Esophagus squamous epithelium (tissue), 5 donors: ENCODE measurements at regions not wholly inside any gene's neighbourhood (a gene's known extent, or its start where the extent isn't known, plus 50 kb on each side); places are given as distances from the start of the nearest gene placed in this dataset.

Experiments
- DNase-seq: peaks from one replicate; lab custom pipeline; 2025; lab: John Stamatoyannopoulos, UW
- H3K27ac ChIP-seq, 4 donors: fragments of 200-600 bp; sonication (generic); one replicate each; pipeline ENCODE4 v1.5.1; 2016 to 2019; ENCODE audit warnings: mild to moderate bottlenecking in 1 of 4
- H3K27me3 ChIP-seq, 4 donors: fragments of 200-600 bp; sonication (generic); 1 replicate in 3 of 4; 2 replicates in 1 of 4; pipeline versions ENCODE4 v1.5.1 to v1.6.0; 2017 to 2021; ENCODE audit warnings: antibody characterized with exemption in 1 of 4
- H3K36me3 ChIP-seq, 3 donors: fragments of 200-600 bp; sonication (generic); one replicate each; pipeline ENCODE4 v1.5.1; 2016 to 2019
- H3K4me1 ChIP-seq, 3 donors: fragments of 200-600 bp; sonication (generic); one replicate each; pipeline ENCODE4 v1.5.1; 2017 to 2019
- H3K4me3 ChIP-seq, 4 donors: fragments of 200-600 bp; sonication (generic); 1 replicate in 3 of 4; 2 replicates in 1 of 4; pipeline ENCODE4 v1.5.1; 2016 to 2019; ENCODE audit warnings: mild to moderate bottlenecking in 2 of 4, moderate library complexity in 1 of 4
- H3K9me3 ChIP-seq, 3 donors: fragments of 200-600 bp; sonication (generic); one replicate each; pipeline ENCODE4 v1.5.1; 2016 to 2019
- CTCF ChIP-seq, 6 experiments: fragments of 450-650 bp in 4 of 6; fragments of 200-600 bp in 2 of 6; sonication (generic) in 2 of 6; IDR thresholded peaks; one replicate each; pipeline ENCODE4 v1.5.1; 2016 to 2019; ENCODE audit warnings: antibody characterized with exemption in 6 of 6, mild to moderate bottlenecking in 4 of 6, moderate library complexity in 4 of 6
- POLR2A ChIP-seq, 4 donors: fragments of 450-650 bp; IDR thresholded peaks; one replicate each; pipeline ENCODE4 v1.6.1; 2017; ENCODE audit warnings: antibody characterized with exemption in 4 of 4, mild to moderate bottlenecking in 4 of 4, moderate library complexity in 3 of 4
- WGBS, 2 donors: methylation state at CpG; one replicate each; pipeline ENCODE4 v1.1.5; 2018; 5-methylcytosine and 5-hydroxymethylcytosine counted together
- intact Hi-C: fragments of 100-400 bp; cut with DNase I; formaldehyde crosslinking; loops from one replicate; pipeline ENCODE4 v1.15.0; 2022
- donor health status: DM: yes; HTN: yes; CAD: no.

- WGBS, 2 donors, result 83 to 90% methylated on average over 1 to 5 of the region's 5 CpGs
- Histone ChIP-seq H3K4me3 (no peak overlapping the region), H3K4me1 (no peaks in the 10 kb centered on the region), H3K9me3 (no peaks in the 10 kb centered on the region), H3K27me3 (peaks cover 0 to 15% (median 0%) of the 10 kb centered on the region in 4 donors), H3K27ac (no peak overlapping the region), H3K36me3 (no peaks in the 10 kb centered on the region)
- no peak for DNase-seq
- TF ChIP-seq CTCF (IDR thresholded peaks at IDR 0.05) (no peak), POLR2A (IDR thresholded peaks at IDR 0.05) (no peak)
- intact Hi-C loops, result no loop called here
Observed at GRCh38 chr2:234592541-234592940, 95.7 kb upstream of the ARL4C start.

- peaks cover 0 to 15% (median 0%) of the 10 kb centered on the region in 4 donors for H3K27me3 ChIP-seq
- no peaks in the 10 kb centered on the region for H3K4me1 ChIP-seq
- no peaks in the 10 kb centered on the region for H3K9me3 ChIP-seq
- no peak for TF ChIP-seq POLR2A (IDR thresholded peaks at IDR 0.05)
- no peak for TF ChIP-seq CTCF (IDR thresholded peaks at IDR 0.05)
- H3K27ac ChIP-seq, result no peak overlapping the region
- no peak for DNase-seq
- H3K36me3 ChIP-seq, result no peaks in the 10 kb centered on the region
- no peak overlapping the region for H3K4me3 ChIP-seq
- intact Hi-C loops, result no loop called here
- WGBS, 2 donors, result 68 to 72% methylated on average over 2 to 3 of the region's 3 CpGs
Observed at GRCh38 chr2:234590076-234590475, 93.2 kb upstream of the ARL4C start.

GRCh38 chr2:234588054-234588430, 91.2 kb upstream of the ARL4C start:
- DNase-seq, result no peak
- Histone ChIP-seq H3K4me1 (no peaks in the 10 kb centered on the region), H3K4me3 (no peak overlapping the region), H3K27me3 (peaks cover 0 to 17% (median 0%) of the 10 kb centered on the region in 4 donors), H3K27ac (no peak overlapping the region), H3K9me3 (no peaks in the 10 kb centered on the region), H3K36me3 (no peaks in the 10 kb centered on the region)
- 86 to 96% methylated on average over 4 of the region's 4 CpGs for WGBS, 2 donors
- intact Hi-C loops, result no loop called here
- TF ChIP-seq POLR2A (IDR thresholded peaks at IDR 0.05) (no peak), CTCF (IDR thresholded peaks at IDR 0.05) (no peak)

- WGBS, 2 donors, result 67 to 72% methylated on average over 4 to 6 of the region's 6 CpGs
- intact Hi-C loops, result no loop called here
Observed at GRCh38 chr2:234587341-234588053, 90.6 kb upstream of the ARL4C start.

More at GRCh38 chr2:234587341-234588053, 90.6 kb upstream of the ARL4C start:
- Histone ChIP-seq H3K27ac (no peak overlapping the region), H3K4me3 (no peak overlapping the region), H3K36me3 (no peaks in the 10 kb centered on the region), H3K4me1 (no peaks in the 10 kb centered on the region), H3K9me3 (no peaks in the 10 kb centered on the region), H3K27me3 (peaks cover 0 to 19% (median 0%) of the 10 kb centered on the region in 4 donors)
- DNase-seq, result no peak
- TF ChIP-seq POLR2A (IDR thresholded peaks at IDR 0.05) (no peak), CTCF (IDR thresholded peaks at IDR 0.05) (no peak)
